GM23338 (cell line): ENCODE measurements at regions not wholly inside any gene's neighbourhood (a gene's known extent, or its start where the extent isn't known, plus 50 kb on each side); places are given as distances from the start of the nearest gene placed in this dataset.

Experiments
- ATAC-seq: fragments of 200-7000 bp; cut with Tn5 transposase; 3 replicates; pipeline ENCODE4 v1.9.1; 2020
- DNase-seq: peaks from one replicate; pipeline ENCODE4 v3.0.0-alpha.2; 2015; ENCODE audit warnings: low spot score
- H2AFZ ChIP-seq: fragments of 200-600 bp; sonication (generic); 2 replicates; pipeline ENCODE4 v1.8.0; 2016; ENCODE audit warnings: antibody characterized with exemption, mild to moderate bottlenecking, moderate library complexity
- H3F3A ChIP-seq: fragments of 200-600 bp; sonication (generic); replicated peaks from 2 replicates; pipeline ENCODE4 v1.8.0; 2017; ENCODE audit warnings: antibody characterized with exemption, mixed run types, low read depth
- H3K27ac ChIP-seq: fragments of 200-600 bp; sonication (generic); 2 replicates; pipeline ENCODE4 v1.6.1; 2016; ENCODE audit warnings: low read depth
- H3K27me3 ChIP-seq: fragments of 200-600 bp; sonication (generic); 2 replicates; pipeline ENCODE4 v1.8.0; 2016; ENCODE audit warnings: mild to moderate bottlenecking, mixed run types, moderate library complexity; ENCODE audit not compliant: insufficient read depth
- H3K36me3 ChIP-seq: fragments of 200-600 bp; sonication (generic); 2 replicates; pipeline ENCODE4 v1.8.0; 2016; ENCODE audit warnings: mild to moderate bottlenecking; ENCODE audit not compliant: insufficient read depth
- H3K4me1 ChIP-seq: fragments of 200-600 bp; sonication (generic); 2 replicates; pipeline ENCODE4 v1.8.0; 2016; ENCODE audit warnings: mild to moderate bottlenecking, moderate library complexity; ENCODE audit not compliant: insufficient read depth
- H3K4me2 ChIP-seq: fragments of 200-600 bp; sonication (generic); 2 replicates; pipeline ENCODE4 v1.7.1; 2017; ENCODE audit warnings: mixed run types
- H3K4me3 ChIP-seq: fragments of 200-600 bp; sonication (generic); 2 replicates; pipeline ENCODE4 v1.6.1; 2016; ENCODE audit warnings: mixed run types
- H3K79me2 ChIP-seq: fragments of 200-600 bp; sonication (generic); replicated peaks from 2 replicates; pipeline ENCODE4 v1.8.0; 2017; ENCODE audit warnings: mild to moderate bottlenecking; ENCODE audit not compliant: insufficient read depth
- H3K9me2 ChIP-seq: fragments of 200-600 bp; sonication (generic); 2 replicates; pipeline ENCODE4 v1.8.0; 2017; ENCODE audit not compliant: insufficient read depth
- H4K20me1 ChIP-seq: fragments of 200-600 bp; sonication (generic); replicated peaks from 2 replicates; pipeline ENCODE4 v1.8.0; 2017; ENCODE audit warnings: mild to moderate bottlenecking; ENCODE audit not compliant: insufficient read depth
- H3K27ac Mint-ChIP-seq: 2 replicates; pipeline ENCODE4 v1.8.0; 2020; ENCODE audit warnings: inconsistent platforms, mild to moderate bottlenecking, moderate library complexity, mixed read lengths
- H3K27me3 Mint-ChIP-seq: 3 replicates; pipeline ENCODE4 v1.8.0; 2022; ENCODE audit warnings: low read depth, mild to moderate bottlenecking, moderate library complexity, mixed read lengths, inconsistent platforms; ENCODE audit not compliant: insufficient read depth, poor library complexity
- H3K36me3 Mint-ChIP-seq: 3 replicates; pipeline ENCODE4 v1.8.0; 2021; ENCODE audit warnings: low read depth, mild to moderate bottlenecking, inconsistent platforms, moderate library complexity, mixed read lengths
- H3K4me1 Mint-ChIP-seq: 3 replicates; pipeline ENCODE4 v1.8.0; 2020; ENCODE audit warnings: mild to moderate bottlenecking, inconsistent platforms, mixed read lengths
- H3K4me3 Mint-ChIP-seq: 3 replicates; pipeline ENCODE4 v1.8.0; 2021; ENCODE audit warnings: moderate library complexity, mild to moderate bottlenecking, inconsistent platforms, mixed read lengths
- H3K9me3 Mint-ChIP-seq: 3 replicates; pipeline ENCODE4 v1.8.0; 2020; ENCODE audit warnings: moderate library complexity, mild to moderate bottlenecking, inconsistent platforms, mixed read lengths
- CREB1 ChIP-seq: fragments of 250-450 bp; sonication (Bioruptor Pico); IDR thresholded peaks from 2 replicates; pipeline ENCODE4 v1.5.0; 2020; ENCODE audit warnings: low read depth, mild to moderate bottlenecking, moderate library complexity
- CTCF ChIP-seq, 2 experiments: fragments of 200-600 bp in 1 of 2; sonication (generic) in 1 of 2; conservative IDR thresholded peaks; 2 replicates each; pipeline versions ENCODE4 v1.5.1 to v1.6.1; 2016 to 2017; ENCODE audit warnings: antibody characterized with exemption in 2 of 2, low read depth in 2 of 2, mild to moderate bottlenecking in 2 of 2, moderate library complexity in 1 of 2
- ETS1 ChIP-seq: IDR thresholded peaks from 2 replicates; pipeline ENCODE4 v1.6.1; 2016; ENCODE audit warnings: antibody characterized with exemption
- EZH2 ChIP-seq: fragments of 200-600 bp; sonication (generic); IDR thresholded peaks from one replicate; pipeline ENCODE4 v1.8.0; 2017; ENCODE audit warnings: antibody characterized with exemption, mild to moderate bottlenecking, low read depth; ENCODE audit not compliant: unreplicated experiment
- EZH2phosphoT487 ChIP-seq: fragments of 200-600 bp; sonication (generic); IDR thresholded peaks from one replicate; pipeline ENCODE4 v1.8.1; 2018; ENCODE audit warnings: antibody characterized with exemption; ENCODE audit not compliant: unreplicated experiment
- JUNB ChIP-seq: IDR thresholded peaks from one replicate; pipeline ENCODE4 v1.6.1; 2016; ENCODE audit warnings: antibody characterized with exemption; ENCODE audit not compliant: unreplicated experiment
- NANOG ChIP-seq: IDR thresholded peaks from 2 replicates; pipeline ENCODE4 v1.6.1; 2016; ENCODE audit warnings: antibody characterized with exemption, borderline replicate concordance
- POLR2AphosphoS5 ChIP-seq: IDR thresholded peaks from 2 replicates; pipeline ENCODE4 v1.6.1; 2016; ENCODE audit warnings: antibody characterized with exemption, low read depth
- REST ChIP-seq: IDR thresholded peaks from one replicate; pipeline ENCODE4 v1.6.1; 2018; ENCODE audit warnings: antibody characterized with exemption; ENCODE audit not compliant: unreplicated experiment
- STAT1 ChIP-seq: IDR thresholded peaks from one replicate; pipeline ENCODE4 v1.6.1; 2016; ENCODE audit warnings: antibody characterized with exemption; ENCODE audit not compliant: unreplicated experiment
- ZNF114 ChIP-seq: fragments of 250-450 bp; sonication (Bioruptor Pico); IDR thresholded peaks from 2 replicates; pipeline ENCODE4 v1.5.0; 2020; ENCODE audit warnings: mild to moderate bottlenecking, moderate library complexity
- ZNF331 ChIP-seq: fragments of 250-450 bp; sonication (Bioruptor Pico); IDR thresholded peaks from 2 replicates; pipeline ENCODE4 v1.5.0; 2020; ENCODE audit warnings: low read depth, mild to moderate bottlenecking, moderate library complexity
- ZNF462 ChIP-seq: fragments of 250-450 bp; sonication (Bioruptor Pico); IDR thresholded peaks from 2 replicates; pipeline ENCODE4 v1.5.0; 2020; ENCODE audit warnings: mild to moderate bottlenecking, moderate library complexity

GRCh38 chr17:15119968-15120367 is 145.2 kb downstream of the PMP22 start:
- DNase-seq: no peak
- H3F3A ChIP-seq: no peaks in the 10 kb centered on the region
- no peaks in the 10 kb centered on the region for H3K79me2 ChIP-seq
- TF ChIP-seq POLR2AphosphoS5 (no peak), EZH2phosphoT487 (no peak), JUNB (no peak), CTCF (conservative IDR thresholded peaks at IDR 0.05; ENCODE audit: low read depth in 2 of 2) (no peak), STAT1 (no peak), ZNF462 (CRISPR knock-in tag) (no peak), ETS1 (no peak), CREB1 (CRISPR knock-in tag) (no peak), ZNF331 (CRISPR knock-in tag) (no peak), REST (no peak), ZNF114 (CRISPR knock-in tag) (no peak), EZH2 (no peak), NANOG (no peak)
- peaks cover 29% of the 10 kb centered on the region for H3K36me3 Mint-ChIP-seq
- no peak overlapping the region for H3K27ac ChIP-seq
- H3K27ac Mint-ChIP-seq: peak overlapping the region; percentile 26; the same call in 1 of the 2 replicates
- peaks cover 34% of the 10 kb centered on the region for H3K9me3 Mint-ChIP-seq
- no peaks in the 10 kb centered on the region for H3K27me3 Mint-ChIP-seq
- H3K4me2 ChIP-seq: no peak overlapping the region
- no peak overlapping the region for H2AFZ ChIP-seq
- H4K20me1 ChIP-seq: no peaks in the 10 kb centered on the region
- 0 out of 2 replicates have a peak, but pooled peaks cover 4% of the 10 kb centered on the region for H3K4me1 ChIP-seq
- H3K4me1 Mint-ChIP-seq: peaks cover 5% of the 10 kb centered on the region; the same call in 2 of the 3 replicates
- no peaks in the 10 kb centered on the region for H3K36me3 ChIP-seq
- peaks cover 14% of the 10 kb centered on the region for H3K9me2 ChIP-seq
- H3K4me3 ChIP-seq: no peak overlapping the region
- H3K27me3 ChIP-seq: no peaks in the 10 kb centered on the region
- H3K4me3 Mint-ChIP-seq: no peak overlapping the region
- no peak for ATAC-seq
